ENCODE measurements at regions not wholly inside any gene's neighbourhood (a gene's known extent, or its start where the extent isn't known, plus 50 kb on each side); places are given as distances from the start of the nearest gene placed in this dataset.

DNA sequence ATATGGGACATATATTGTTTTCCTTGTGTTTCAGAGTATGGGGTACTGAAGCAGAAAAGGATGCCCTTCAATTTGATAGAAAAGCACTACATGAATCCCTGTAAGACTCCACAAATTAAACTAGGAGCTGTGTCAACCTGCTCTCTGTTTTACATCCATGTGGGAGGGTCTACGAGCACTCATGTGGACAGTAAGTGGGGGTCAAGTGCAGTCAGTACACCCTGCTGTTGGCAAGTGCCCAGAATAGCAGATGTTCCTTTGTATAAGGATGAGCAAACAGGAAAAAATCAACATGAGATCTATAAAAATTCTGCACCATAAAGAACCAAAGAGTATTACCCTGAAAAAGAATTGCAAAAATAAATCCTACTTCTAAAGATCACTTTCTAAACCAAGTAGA lies 659.9 kb downstream of the SI start:
- TF ChIP-seq OSR1 (CRISPR knock-in tag; IDR thresholded peaks at IDR 0.05) (no peak), ARNTL (CRISPR knock-in tag; IDR thresholded peaks at IDR 0.05; ENCODE audit: borderline replicate concordance, low read depth) (no peak), ISL1 (CRISPR knock-in tag; IDR thresholded peaks at IDR 0.05) (no peak), SNAI2 (CRISPR knock-in tag; IDR thresholded peaks at IDR 0.05) (no peak), RARB (CRISPR knock-in tag; IDR thresholded peaks at IDR 0.05) (no peak), POU6F1 (CRISPR knock-in tag; IDR thresholded peaks at IDR 0.05; ENCODE audit: borderline replicate concordance, low read depth) (no peak), ZNF8 (CRISPR knock-in tag; IDR thresholded peaks at IDR 0.05) (no peak), ZFP30 (CRISPR knock-in tag; IDR thresholded peaks at IDR 0.05) (no peak)
- TF ChIP-seq, protein P1, sequence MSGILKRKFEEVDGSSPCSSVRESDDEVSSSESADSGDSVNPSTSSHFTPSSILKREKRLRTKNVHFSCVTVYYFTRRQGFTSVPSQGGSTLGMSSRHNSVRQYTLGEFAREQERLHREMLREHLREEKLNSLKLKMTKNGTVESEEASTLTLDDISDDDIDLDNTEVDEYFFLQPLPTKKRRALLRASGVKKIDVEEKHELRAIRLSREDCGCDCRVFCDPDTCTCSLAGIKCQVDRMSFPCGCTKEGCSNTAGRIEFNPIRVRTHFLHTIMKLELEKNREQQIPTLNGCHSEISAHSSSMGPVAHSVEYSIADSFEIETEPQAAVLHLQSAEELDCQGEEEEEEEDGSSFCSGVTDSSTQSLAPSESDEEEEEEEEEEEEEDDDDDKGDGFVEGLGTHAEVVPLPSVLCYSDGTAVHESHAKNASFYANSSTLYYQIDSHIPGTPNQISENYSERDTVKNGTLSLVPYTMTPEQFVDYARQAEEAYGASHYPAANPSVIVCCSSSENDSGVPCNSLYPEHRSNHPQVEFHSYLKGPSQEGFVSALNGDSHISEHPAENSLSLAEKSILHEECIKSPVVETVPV (CRISPR knock-in tag; IDR thresholded peaks at IDR 0.05) = no peak
- TF ChIP-seq, protein P2, sequence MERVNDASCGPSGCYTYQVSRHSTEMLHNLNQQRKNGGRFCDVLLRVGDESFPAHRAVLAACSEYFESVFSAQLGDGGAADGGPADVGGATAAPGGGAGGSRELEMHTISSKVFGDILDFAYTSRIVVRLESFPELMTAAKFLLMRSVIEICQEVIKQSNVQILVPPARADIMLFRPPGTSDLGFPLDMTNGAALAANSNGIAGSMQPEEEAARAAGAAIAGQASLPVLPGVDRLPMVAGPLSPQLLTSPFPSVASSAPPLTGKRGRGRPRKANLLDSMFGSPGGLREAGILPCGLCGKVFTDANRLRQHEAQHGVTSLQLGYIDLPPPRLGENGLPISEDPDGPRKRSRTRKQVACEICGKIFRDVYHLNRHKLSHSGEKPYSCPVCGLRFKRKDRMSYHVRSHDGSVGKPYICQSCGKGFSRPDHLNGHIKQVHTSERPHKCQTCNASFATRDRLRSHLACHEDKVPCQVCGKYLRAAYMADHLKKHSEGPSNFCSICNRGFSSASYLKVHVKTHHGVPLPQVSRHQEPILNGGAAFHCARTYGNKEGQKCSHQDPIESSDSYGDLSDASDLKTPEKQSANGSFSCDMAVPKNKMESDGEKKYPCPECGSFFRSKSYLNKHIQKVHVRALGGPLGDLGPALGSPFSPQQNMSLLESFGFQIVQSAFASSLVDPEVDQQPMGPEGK (CRISPR knock-in tag; IDR thresholded peaks at IDR 0.05; ENCODE audit: borderline replicate concordance) = no peak
- TF ChIP-seq, protein P3, sequence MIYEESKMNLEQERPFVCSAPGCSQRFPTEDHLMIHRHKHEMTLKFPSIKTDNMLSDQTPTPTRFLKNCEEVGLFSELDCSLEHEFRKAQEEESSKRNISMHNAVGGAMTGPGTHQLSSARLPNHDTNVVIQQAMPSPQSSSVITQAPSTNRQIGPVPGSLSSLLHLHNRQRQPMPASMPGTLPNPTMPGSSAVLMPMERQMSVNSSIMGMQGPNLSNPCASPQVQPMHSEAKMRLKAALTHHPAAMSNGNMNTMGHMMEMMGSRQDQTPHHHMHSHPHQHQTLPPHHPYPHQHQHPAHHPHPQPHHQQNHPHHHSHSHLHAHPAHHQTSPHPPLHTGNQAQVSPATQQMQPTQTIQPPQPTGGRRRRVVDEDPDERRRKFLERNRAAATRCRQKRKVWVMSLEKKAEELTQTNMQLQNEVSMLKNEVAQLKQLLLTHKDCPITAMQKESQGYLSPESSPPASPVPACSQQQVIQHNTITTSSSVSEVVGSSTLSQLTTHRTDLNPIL (CRISPR knock-in tag; IDR thresholded peaks at IDR 0.05; ENCODE audit: low read depth) = no peak
- ATAC-seq = no peak

DNA sequence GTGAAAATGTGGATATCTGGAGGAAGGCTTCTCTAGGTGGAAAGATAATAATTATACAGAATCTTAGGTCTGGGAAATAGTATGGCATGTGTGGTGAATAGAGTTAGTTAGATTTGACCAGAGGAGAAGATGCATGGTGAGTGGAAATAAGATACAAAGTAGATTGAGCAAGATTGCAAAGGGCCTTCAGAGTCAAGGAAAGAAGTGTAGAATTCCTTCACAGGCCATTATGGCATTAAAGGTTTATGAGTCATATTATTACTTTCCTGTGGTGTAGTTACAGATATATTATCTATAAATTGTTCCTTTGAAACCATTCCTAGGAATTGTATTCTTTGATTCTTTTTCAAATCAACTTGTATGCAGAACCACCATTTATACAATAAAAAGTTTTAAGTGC lies 660.3 kb downstream of the SI start:
- no peak for ATAC-seq
- no peak for TF ChIP-seq ZFP3 (CRISPR knock-in tag; IDR thresholded peaks at IDR 0.05)
- TF ChIP-seq TOX (CRISPR knock-in tag; IDR thresholded peaks at IDR 0.05; ENCODE audit: borderline replicate concordance) = no peak
- no peak for TF ChIP-seq ISL1 (CRISPR knock-in tag; IDR thresholded peaks at IDR 0.05)
- TF ChIP-seq, protein P3 (CRISPR knock-in tag; IDR thresholded peaks at IDR 0.05; ENCODE audit: low read depth) = no peak
- no peak for TF ChIP-seq ARNTL (CRISPR knock-in tag; IDR thresholded peaks at IDR 0.05; ENCODE audit: borderline replicate concordance, low read depth)
- no peak for TF ChIP-seq ESRRG (CRISPR knock-in tag; IDR thresholded peaks at IDR 0.05)
- TF ChIP-seq ZNF565 (CRISPR knock-in tag; conservative IDR thresholded peaks at IDR 0.05; ENCODE audit: low read depth) = no peak
- no peak for TF ChIP-seq TCF4 (CRISPR knock-in tag; IDR thresholded peaks at IDR 0.05; ENCODE audit: borderline replicate concordance)
- TF ChIP-seq SNAI2 (CRISPR knock-in tag; IDR thresholded peaks at IDR 0.05) = no peak
- no peak for TF ChIP-seq RARB (CRISPR knock-in tag; IDR thresholded peaks at IDR 0.05)
- TF ChIP-seq ZNF70 (CRISPR knock-in tag; IDR thresholded peaks at IDR 0.05) = no peak
- TF ChIP-seq, protein P2 (CRISPR knock-in tag; IDR thresholded peaks at IDR 0.05; ENCODE audit: borderline replicate concordance) = no peak
- TF ChIP-seq OSR1 (CRISPR knock-in tag; IDR thresholded peaks at IDR 0.05) = no peak
- no peak for TF ChIP-seq ZNF8 (CRISPR knock-in tag; IDR thresholded peaks at IDR 0.05)
- TF ChIP-seq, protein P4, sequence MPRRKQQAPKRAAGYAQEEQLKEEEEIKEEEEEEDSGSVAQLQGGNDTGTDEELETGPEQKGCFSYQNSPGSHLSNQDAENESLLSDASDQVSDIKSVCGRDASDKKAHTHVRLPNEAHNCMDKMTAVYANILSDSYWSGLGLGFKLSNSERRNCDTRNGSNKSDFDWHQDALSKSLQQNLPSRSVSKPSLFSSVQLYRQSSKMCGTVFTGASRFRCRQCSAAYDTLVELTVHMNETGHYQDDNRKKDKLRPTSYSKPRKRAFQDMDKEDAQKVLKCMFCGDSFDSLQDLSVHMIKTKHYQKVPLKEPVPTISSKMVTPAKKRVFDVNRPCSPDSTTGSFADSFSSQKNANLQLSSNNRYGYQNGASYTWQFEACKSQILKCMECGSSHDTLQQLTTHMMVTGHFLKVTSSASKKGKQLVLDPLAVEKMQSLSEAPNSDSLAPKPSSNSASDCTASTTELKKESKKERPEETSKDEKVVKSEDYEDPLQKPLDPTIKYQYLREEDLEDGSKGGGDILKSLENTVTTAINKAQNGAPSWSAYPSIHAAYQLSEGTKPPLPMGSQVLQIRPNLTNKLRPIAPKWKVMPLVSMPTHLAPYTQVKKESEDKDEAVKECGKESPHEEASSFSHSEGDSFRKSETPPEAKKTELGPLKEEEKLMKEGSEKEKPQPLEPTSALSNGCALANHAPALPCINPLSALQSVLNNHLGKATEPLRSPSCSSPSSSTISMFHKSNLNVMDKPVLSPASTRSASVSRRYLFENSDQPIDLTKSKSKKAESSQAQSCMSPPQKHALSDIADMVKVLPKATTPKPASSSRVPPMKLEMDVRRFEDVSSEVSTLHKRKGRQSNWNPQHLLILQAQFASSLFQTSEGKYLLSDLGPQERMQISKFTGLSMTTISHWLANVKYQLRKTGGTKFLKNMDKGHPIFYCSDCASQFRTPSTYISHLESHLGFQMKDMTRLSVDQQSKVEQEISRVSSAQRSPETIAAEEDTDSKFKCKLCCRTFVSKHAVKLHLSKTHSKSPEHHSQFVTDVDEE (CRISPR knock-in tag; IDR thresholded peaks at IDR 0.05) = no peak
- TF ChIP-seq GLIS3 (CRISPR knock-in tag; IDR thresholded peaks at IDR 0.05) = no peak
- TF ChIP-seq ZFP30 (CRISPR knock-in tag; IDR thresholded peaks at IDR 0.05) = no peak
- TF ChIP-seq BACH2 (CRISPR knock-in tag; IDR thresholded peaks at IDR 0.05; ENCODE audit: borderline replicate concordance) = no peak
- no peak for TF ChIP-seq CSDC2 (CRISPR knock-in tag; IDR thresholded peaks at IDR 0.05)
